ENCODE measurements at regions not wholly inside any gene's neighbourhood (a gene's known extent, or its start where the extent isn't known, plus 50 kb on each side); places are given as distances from the start of the nearest gene placed in this dataset.

GRCh38 chrX:13893826-13894225 lies 76.9 kb upstream of the GPM6B start:
- 42 to 74% (median 60%) methylated on average over 5 of the region's 5 CpGs for WGBS, 3 donors
- ATAC-seq (no peak), DNase-seq (peak in 1 of 2 donors; percentile 65)
- Histone ChIP-seq H3K4me1 (no peaks in the 10 kb centered on the region), H3K27ac (no peak overlapping the region), H3K27me3 (ENCODE audit: insufficient read depth in 3 of 3, low read length in 2 of 3) (peaks cover 0 to 55% (median 4%) of the 10 kb centered on the region in 3 donors), H3K4me3 (no peak overlapping the region), H3K9me3 (no peaks in the 10 kb centered on the region), H3K36me3 (ENCODE audit: insufficient read depth in 1 of 2, low read depth in 1 of 2) (no peaks in the 10 kb centered on the region)
- intact Hi-C loops (cut with DNase I) = no loop called here
- TF ChIP-seq, protein P1, sequence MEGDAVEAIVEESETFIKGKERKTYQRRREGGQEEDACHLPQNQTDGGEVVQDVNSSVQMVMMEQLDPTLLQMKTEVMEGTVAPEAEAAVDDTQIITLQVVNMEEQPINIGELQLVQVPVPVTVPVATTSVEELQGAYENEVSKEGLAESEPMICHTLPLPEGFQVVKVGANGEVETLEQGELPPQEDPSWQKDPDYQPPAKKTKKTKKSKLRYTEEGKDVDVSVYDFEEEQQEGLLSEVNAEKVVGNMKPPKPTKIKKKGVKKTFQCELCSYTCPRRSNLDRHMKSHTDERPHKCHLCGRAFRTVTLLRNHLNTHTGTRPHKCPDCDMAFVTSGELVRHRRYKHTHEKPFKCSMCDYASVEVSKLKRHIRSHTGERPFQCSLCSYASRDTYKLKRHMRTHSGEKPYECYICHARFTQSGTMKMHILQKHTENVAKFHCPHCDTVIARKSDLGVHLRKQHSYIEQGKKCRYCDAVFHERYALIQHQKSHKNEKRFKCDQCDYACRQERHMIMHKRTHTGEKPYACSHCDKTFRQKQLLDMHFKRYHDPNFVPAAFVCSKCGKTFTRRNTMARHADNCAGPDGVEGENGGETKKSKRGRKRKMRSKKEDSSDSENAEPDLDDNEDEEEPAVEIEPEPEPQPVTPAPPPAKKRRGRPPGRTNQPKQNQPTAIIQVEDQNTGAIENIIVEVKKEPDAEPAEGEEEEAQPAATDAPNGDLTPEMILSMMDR (IDR thresholded peaks at IDR 0.05) = no peak

DNA sequence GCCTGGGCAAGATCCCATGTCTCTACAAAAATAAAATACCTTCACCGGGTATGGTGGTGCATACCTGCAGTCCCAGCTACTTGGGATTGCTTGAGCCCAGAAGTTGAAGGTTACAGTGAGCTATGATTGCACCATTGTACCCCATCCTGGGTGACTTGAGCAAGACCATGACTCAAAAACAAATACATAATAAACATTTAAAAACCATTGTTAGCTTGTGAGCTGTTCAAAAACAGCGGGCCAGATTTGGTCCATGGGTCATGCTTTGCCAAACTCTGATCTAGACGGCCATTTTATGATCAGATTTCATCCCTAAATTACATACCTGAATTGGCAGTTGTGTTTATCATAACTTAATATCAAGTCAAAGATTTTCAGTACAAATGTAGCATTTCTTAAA lies 76.0 kb upstream of the GPM6B start:
- intact Hi-C loops (cut with DNase I) = no loop called here
- DNase-seq (no peak), ATAC-seq (no peak)
- Histone ChIP-seq H3K27ac (no peak overlapping the region), H3K36me3 (ENCODE audit: insufficient read depth in 1 of 2, low read depth in 1 of 2) (no peaks in the 10 kb centered on the region), H3K4me3 (no peak overlapping the region), H3K9me3 (no peaks in the 10 kb centered on the region), H3K4me1 (no peaks in the 10 kb centered on the region), H3K27me3 (ENCODE audit: insufficient read depth in 3 of 3, low read length in 2 of 3) (peaks cover 0 to 49% (median 4%) of the 10 kb centered on the region in 3 donors)
- WGBS, 3 donors = 85 to 91% (median 89%) methylated on average over 3 of the region's 3 CpGs
- TF ChIP-seq, protein P1 (IDR thresholded peaks at IDR 0.05) = no peak

GRCh38 chrX:13891377-13892140 lies 74.7 kb upstream of the GPM6B start:
- no peaks in the 10 kb centered on the region for H3K9me3 ChIP-seq
- 45 to 54% (median 51%) methylated on average over 7 of the region's 7 CpGs for WGBS, 3 donors
- TF ChIP-seq, protein P1 (IDR thresholded peaks at IDR 0.05) = no peak
- intact Hi-C loops (cut with DNase I) = no loop called here
- DNase-seq (no peak), ATAC-seq (no peak)
- H3K4me1 ChIP-seq = no peaks in the 10 kb centered on the region
- H3K4me3 ChIP-seq = no peak overlapping the region
- no peaks in the 10 kb centered on the region for H3K36me3 ChIP-seq (ENCODE audit: insufficient read depth in 1 of 2, low read depth in 1 of 2)
- no peak overlapping the region for H3K27ac ChIP-seq
- peaks cover 0 to 48% (median 4%) of the 10 kb centered on the region in 3 donors for H3K27me3 ChIP-seq (ENCODE audit: insufficient read depth in 3 of 3, low read length in 2 of 3)

GRCh38 chrX:13890806-13891205 lies 73.9 kb upstream of the GPM6B start:
- no peak overlapping the region for H3K4me3 ChIP-seq
- no peaks in the 10 kb centered on the region for H3K9me3 ChIP-seq
- no peak for DNase-seq
- H3K36me3 ChIP-seq (ENCODE audit: insufficient read depth in 1 of 2, low read depth in 1 of 2) = no peaks in the 10 kb centered on the region
- H3K27me3 ChIP-seq (ENCODE audit: insufficient read depth in 3 of 3, low read length in 2 of 3) = peaks cover 0 to 45% (median 4%) of the 10 kb centered on the region in 3 donors
- intact Hi-C loops (cut with DNase I) = no loop called here
- H3K27ac ChIP-seq = no peak overlapping the region
- TF ChIP-seq, protein P1 (IDR thresholded peaks at IDR 0.05) = no peak
- WGBS, 3 donors = 66 to 78% (median 77%) methylated on average over 3 of the region's 3 CpGs
- no peak for ATAC-seq
- H3K4me1 ChIP-seq = no peaks in the 10 kb centered on the region

- Histone ChIP-seq H3K27me3 (ENCODE audit: insufficient read depth in 3 of 3, low read length in 2 of 3) (peaks cover 0 to 44% (median 4%) of the 10 kb centered on the region in 3 donors), H3K4me1 (no peaks in the 10 kb centered on the region), H3K9me3 (no peaks in the 10 kb centered on the region), H3K36me3 (ENCODE audit: insufficient read depth in 1 of 2, low read depth in 1 of 2) (no peaks in the 10 kb centered on the region), H3K4me3 (no peak overlapping the region), H3K27ac (no peak overlapping the region)
- no peak for ATAC-seq
- WGBS, 3 donors = 81 to 89% (median 82%) methylated on average over 8 of the region's 8 CpGs
- no peak for DNase-seq
- TF ChIP-seq, protein P1 (IDR thresholded peaks at IDR 0.05) = no peak
- intact Hi-C loops (cut with DNase I) = no loop called here
Observed at GRCh38 chrX:13888284-13888683, 71.4 kb upstream of the GPM6B start.
